ENCODE measurements at regions not wholly inside any gene's neighbourhood (a gene's known extent, or its start where the extent isn't known, plus 50 kb on each side); places are given as distances from the start of the nearest gene placed in this dataset.

DNA sequence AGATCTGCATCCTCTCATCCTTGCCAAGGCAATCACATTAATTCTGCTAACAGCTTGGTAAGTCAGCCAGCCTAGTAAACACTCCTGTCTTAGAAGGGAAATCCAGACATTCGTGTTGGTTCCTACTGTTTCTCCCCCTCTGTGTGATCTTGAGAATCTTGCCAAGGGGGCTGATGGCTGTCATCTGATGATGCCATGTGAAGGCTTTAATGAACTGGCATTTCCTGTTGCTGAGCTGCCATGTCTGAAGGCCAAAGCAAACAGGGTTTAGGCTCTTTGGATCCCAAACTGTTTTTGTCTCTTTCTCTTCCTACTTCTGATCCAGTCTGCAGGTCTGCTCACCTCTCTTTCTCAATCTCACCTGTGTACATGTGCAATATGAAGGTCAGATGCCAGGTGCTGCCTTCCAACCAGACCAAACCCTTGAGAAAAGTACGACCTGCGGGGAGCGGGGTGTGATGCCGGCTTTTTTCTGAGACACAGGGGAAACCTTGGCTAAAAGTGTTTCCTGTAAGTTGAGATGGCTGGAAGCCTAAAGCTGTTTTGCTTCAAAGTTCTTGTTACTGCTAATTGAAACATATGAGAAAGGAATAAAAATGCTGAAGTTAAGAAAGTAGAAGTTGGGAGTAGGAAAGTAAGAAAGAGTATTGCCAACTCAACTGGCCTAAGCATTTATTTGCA, 532.9 kb downstream of the ANKRD50 start:
- no peaks in the 10 kb centered on the region for H3K4me1 ChIP-seq (replicated peaks in 1 of 2)
- in situ Hi-C loops (cut with MboI; ENCODE audit: low pct_unique_long_range_greater_than_20kb in 2 of 9, low sequenced_read_pairs in 9 of 9, unreplicated experiment in 9 of 9) = no loop called here
- no peak overlapping the region for H3K4me3 ChIP-seq
- WGBS, 10 experiments = 18 to 100% (median 69%) methylated on average over 2 to 5 of the region's 5 CpGs; no CpG with 5 or more reads in 1 of the 10 experiments
- ATAC-seq (replicated peaks in 6 of 8) = no peak
- H3K27ac ChIP-seq = no peak overlapping the region

DNA sequence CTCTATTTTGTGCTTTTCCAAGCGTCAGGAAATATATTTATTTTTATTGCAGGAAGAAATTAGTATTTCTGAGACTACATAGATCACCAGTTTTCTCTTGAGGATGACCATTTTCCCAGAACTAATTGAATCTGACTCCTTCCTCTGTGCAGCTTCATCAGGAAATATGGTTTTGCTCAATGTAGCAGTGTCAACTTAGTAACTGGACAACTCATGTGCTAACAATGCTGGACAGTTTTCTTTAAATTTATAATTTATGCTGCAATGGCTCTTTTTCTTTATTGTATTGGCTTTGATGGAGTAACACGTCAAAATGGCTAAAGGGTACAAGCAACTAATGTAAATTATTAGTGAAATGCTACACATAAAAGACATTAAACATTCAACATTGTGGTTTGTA, 531.5 kb downstream of the ANKRD50 start:
- no peak overlapping the region for H3K27ac ChIP-seq
- in situ Hi-C loops (cut with MboI; ENCODE audit: low pct_unique_long_range_greater_than_20kb in 2 of 9, low sequenced_read_pairs in 9 of 9, unreplicated experiment in 9 of 9) = no loop called here
- WGBS, 10 experiments = 17 to 100% (median 81%) methylated on average over 1 to 2 of the region's 2 CpGs
- no peak overlapping the region for H3K4me3 ChIP-seq
- ATAC-seq (replicated peaks in 6 of 8) = no peak
- H3K4me1 ChIP-seq (replicated peaks in 1 of 2) = no peaks in the 10 kb centered on the region

DNA sequence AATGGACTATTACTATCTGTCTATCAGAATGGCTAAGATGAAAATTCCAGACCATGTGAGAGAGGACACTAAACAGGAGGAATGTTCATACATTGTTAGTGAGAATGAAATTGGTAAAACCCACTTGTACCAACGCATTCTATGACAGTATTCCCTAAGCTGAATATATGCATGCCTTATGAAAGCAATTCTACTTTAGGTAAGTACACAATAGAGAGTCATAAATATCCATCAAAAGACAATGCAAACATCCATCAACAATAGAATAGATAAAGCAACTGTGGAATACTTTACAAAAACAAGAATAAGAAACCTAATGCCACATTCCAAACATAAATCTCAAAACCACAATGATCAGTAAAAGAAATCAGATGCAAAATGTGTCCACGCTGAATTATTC, 529.3 kb downstream of the ANKRD50 start:
- Histone ChIP-seq H3K4me1 (replicated peaks in 1 of 2) (no peaks in the 10 kb centered on the region), H3K27ac (no peak overlapping the region), H3K4me3 (no peak overlapping the region)
- ATAC-seq (replicated peaks in 6 of 8) = no peak
- in situ Hi-C loops (cut with MboI; ENCODE audit: low pct_unique_long_range_greater_than_20kb in 2 of 9, low sequenced_read_pairs in 9 of 9, unreplicated experiment in 9 of 9) = no loop called here
- WGBS, 10 experiments = 0 to 85% (median 51%) methylated on average over 1 to 2 of the region's 2 CpGs; no CpG with 5 or more reads in 2 of the 10 experiments

DNA sequence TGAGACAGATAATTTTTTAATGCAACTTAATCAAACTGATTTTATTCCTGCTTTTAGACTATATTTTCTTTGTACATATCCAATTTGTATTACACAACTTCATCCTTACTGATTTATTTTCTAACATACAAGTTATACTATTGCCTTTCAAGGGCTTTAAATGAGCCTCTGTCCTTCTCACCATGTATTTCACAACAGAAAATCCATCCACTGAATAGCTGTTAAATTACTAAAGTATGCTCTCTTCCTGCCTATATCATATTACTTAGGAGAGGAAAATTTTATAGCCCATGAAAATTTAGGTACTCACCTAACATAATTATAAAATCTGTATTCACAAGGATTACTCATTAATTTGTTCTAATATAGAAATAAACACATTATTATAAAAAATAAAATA, 528.6 kb downstream of the ANKRD50 start:
- no peak overlapping the region for H3K4me3 ChIP-seq
- ATAC-seq (replicated peaks in 6 of 8) = no peak
- H3K27ac ChIP-seq = no peak overlapping the region
- no peaks in the 10 kb centered on the region for H3K4me1 ChIP-seq (replicated peaks in 1 of 2)
- in situ Hi-C loops (cut with MboI; ENCODE audit: low pct_unique_long_range_greater_than_20kb in 2 of 9, low sequenced_read_pairs in 9 of 9, unreplicated experiment in 9 of 9) = no loop called here

DNA sequence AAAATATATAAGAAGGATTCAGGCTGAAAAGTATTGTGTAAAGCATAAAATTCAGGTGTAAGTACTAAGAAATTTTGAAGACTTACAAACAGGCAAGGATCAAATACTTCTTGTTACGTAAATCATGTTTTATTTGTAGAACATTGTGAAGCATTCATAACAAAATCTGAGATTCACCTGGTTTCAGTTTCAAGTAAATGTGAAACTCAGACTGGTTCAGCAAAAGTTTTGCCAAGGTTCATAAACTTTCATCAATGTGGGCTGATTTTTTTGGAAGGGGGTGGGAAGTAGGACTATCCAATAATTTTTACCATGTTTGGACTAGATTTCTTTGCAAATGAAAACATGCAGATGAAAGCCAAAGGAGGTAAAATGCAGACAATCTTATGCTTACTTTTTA, 527.7 kb downstream of the ANKRD50 start:
- WGBS, 10 experiments = 80 to 100% (median 92%) methylated on average over 1 of the region's 1 CpG; no CpG with 5 or more reads in 1 of the 10 experiments
- ATAC-seq (replicated peaks in 6 of 8) = no peak
- in situ Hi-C loops (cut with MboI; ENCODE audit: low pct_unique_long_range_greater_than_20kb in 2 of 9, low sequenced_read_pairs in 9 of 9, unreplicated experiment in 9 of 9) = no loop called here
- H3K4me3 ChIP-seq = no peak overlapping the region
- H3K4me1 ChIP-seq (replicated peaks in 1 of 2) = no peaks in the 10 kb centered on the region
- no peak overlapping the region for H3K27ac ChIP-seq

DNA sequence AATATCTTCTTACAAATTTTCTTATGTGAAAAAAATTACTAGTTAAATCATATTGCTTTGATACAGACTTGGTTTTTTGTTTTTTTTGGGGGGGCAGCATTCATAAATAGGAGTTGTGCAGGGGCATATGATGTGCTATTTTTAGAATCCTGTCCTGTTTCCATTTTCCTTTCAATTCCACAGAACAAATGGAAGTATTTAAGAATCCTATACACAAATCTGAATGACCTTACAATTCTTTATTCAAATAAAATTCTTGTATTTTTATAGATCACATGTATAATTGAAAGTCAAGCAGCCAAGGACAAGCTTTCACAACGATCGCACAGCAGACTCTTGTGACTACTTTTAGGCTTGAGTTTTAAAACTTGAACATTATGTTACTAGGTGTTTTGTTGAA, 523.9 kb downstream of the ANKRD50 start:
- WGBS, 10 experiments = 11 to 100% (median 73%) methylated on average over 1 to 2 of the region's 2 CpGs
- H3K4me1 ChIP-seq (replicated peaks in 1 of 2) = no peaks in the 10 kb centered on the region
- no peak overlapping the region for H3K4me3 ChIP-seq
- no peak overlapping the region for H3K27ac ChIP-seq
- no peak for ATAC-seq (replicated peaks in 6 of 8)
- in situ Hi-C loops (cut with MboI; ENCODE audit: low pct_unique_long_range_greater_than_20kb in 2 of 9, low sequenced_read_pairs in 9 of 9, unreplicated experiment in 9 of 9) = no loop called here

DNA sequence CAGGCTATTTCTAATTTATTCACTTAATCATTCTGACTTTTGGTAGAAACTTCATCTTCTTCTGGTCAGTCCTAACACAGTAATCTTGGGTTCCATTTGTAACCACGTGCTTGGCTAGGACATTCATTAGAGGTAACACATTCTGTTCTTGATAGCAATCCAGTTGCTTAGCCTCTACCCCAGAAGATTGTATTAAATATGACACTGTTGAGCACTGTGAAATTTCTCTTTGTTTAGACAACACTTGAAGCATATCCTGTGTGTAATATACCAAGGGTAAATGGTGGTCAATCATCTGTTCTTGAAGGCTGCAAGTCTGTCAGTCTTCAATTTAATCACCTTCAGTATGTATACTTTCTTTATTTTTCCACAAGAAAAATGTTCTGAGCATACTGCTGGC, 523.0 kb downstream of the ANKRD50 start:
- ATAC-seq (replicated peaks in 6 of 8) = no peak
- Histone ChIP-seq H3K4me1 (replicated peaks in 1 of 2) (no peaks in the 10 kb centered on the region), H3K27ac (no peak overlapping the region), H3K4me3 (no peak overlapping the region)
- in situ Hi-C loops (cut with MboI; ENCODE audit: low pct_unique_long_range_greater_than_20kb in 2 of 9, low sequenced_read_pairs in 9 of 9, unreplicated experiment in 9 of 9) = no loop called here
- WGBS, 10 experiments = 10 to 100% (median 80%) methylated on average over 1 of the region's 1 CpG

DNA sequence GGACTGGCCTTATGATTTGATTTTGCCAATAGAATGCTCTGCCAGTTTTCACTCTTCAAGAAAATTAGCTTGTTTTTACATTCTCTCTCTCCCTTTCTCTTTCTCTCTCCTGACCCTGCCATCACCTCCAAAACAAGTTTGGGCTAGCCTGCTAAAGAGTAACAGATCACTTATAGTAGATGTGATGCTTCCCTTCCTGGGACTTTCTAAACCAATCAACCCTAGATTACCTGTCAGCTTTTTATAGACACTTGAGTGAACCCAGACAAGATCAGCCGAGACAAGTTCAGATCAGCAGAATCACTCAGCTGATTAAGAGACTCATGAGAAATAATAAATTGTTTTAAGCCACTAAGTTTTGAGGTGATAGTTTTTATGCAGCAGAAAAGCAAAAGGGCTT, 521.2 kb downstream of the ANKRD50 start:
- in situ Hi-C loops (cut with MboI; ENCODE audit: low pct_unique_long_range_greater_than_20kb in 2 of 9, low sequenced_read_pairs in 9 of 9, unreplicated experiment in 9 of 9) = no loop called here
- no peaks in the 10 kb centered on the region for H3K4me1 ChIP-seq (replicated peaks in 1 of 2)
- no peak for ATAC-seq (replicated peaks in 6 of 8)
- WGBS, 10 experiments = 83 to 100% (median 89%) methylated on average over 1 of the region's 1 CpG; no CpG with 5 or more reads in 5 of the 10 experiments
- no peak overlapping the region for H3K27ac ChIP-seq
- H3K4me3 ChIP-seq = no peak overlapping the region

DNA sequence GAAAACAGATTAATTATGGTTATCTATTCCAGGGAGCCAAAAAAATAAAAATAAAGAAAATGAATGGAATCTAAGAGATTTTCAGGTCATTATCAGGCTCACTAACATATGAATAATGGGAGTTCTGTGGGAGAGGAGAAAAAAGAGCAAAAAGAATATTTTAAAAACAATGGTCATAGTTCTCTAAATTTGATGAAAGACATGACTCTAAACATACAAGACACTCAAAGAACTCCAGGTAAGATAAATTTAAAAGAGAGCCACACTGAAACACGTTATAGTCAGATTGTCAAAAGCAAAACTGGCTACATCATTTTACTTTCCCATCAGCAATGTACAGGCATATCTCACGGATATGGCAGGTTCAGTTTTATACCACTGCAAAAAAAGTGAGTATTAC, 520.0 kb downstream of the ANKRD50 start:
- H3K4me3 ChIP-seq = no peak overlapping the region
- no peaks in the 10 kb centered on the region for H3K4me1 ChIP-seq (replicated peaks in 1 of 2)
- in situ Hi-C loops (cut with MboI; ENCODE audit: low pct_unique_long_range_greater_than_20kb in 2 of 9, low sequenced_read_pairs in 9 of 9, unreplicated experiment in 9 of 9) = no loop called here
- WGBS, 10 experiments = 0 to 100% (median 66%) methylated on average over 1 to 2 of the region's 2 CpGs; no CpG with 5 or more reads in 1 of the 10 experiments
- H3K27ac ChIP-seq = no peak overlapping the region
- no peak for ATAC-seq (replicated peaks in 6 of 8)

DNA sequence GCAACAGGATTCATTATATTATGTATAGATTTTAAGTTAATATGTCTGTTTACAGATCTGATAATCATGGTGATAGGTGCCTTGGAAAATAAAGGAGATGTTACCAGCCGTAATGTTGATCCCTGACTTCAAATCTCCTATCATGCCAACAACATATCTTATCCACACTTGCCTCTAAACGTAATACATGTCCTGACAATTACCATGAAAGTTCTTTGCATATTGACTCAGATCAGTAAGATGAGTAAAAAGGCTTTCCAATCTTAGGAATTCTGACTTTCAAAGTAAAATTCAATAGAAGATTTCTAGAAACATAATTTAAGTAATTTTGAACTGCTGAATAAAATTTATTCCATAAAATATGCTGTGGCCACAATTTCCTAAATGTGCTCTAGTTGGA, 513.3 kb downstream of the ANKRD50 start:
- Histone ChIP-seq H3K4me1 (replicated peaks in 1 of 2) (no peaks in the 10 kb centered on the region), H3K27ac (no peak overlapping the region), H3K4me3 (no peak overlapping the region)
- no peak for ATAC-seq (replicated peaks in 6 of 8)
- 60 to 100% (median 83%) methylated on average over 1 to 2 of the region's 2 CpGs; no CpG with 5 or more reads in 2 of the 10 experiments for WGBS, 10 experiments
- in situ Hi-C loops (cut with MboI; ENCODE audit: low pct_unique_long_range_greater_than_20kb in 2 of 9, low sequenced_read_pairs in 9 of 9, unreplicated experiment in 9 of 9) = no loop called here

DNA sequence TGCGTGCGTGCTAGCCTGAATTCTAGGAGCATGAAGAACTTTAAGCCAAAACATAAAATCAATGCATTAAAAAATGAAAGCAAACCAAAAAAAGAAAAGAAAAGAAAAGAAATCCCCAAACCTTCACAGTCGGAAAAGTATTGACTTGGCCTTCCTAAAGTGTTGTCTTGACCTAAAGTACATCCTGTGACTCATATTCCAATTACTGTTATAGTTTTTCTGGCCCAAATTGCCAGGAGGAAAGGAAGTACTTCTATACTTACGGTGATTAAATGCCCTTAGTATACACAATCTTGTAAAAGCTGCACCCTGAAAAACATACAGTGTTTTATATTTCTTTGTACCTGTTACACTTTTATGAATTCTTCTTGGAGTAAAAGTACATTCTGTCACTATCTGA, 512.8 kb downstream of the ANKRD50 start:
- Histone ChIP-seq H3K27ac (no peak overlapping the region), H3K4me3 (no peak overlapping the region), H3K4me1 (replicated peaks in 1 of 2) (no peaks in the 10 kb centered on the region)
- no peak for ATAC-seq (replicated peaks in 6 of 8)
- in situ Hi-C loops (cut with MboI; ENCODE audit: low pct_unique_long_range_greater_than_20kb in 2 of 9, low sequenced_read_pairs in 9 of 9, unreplicated experiment in 9 of 9) = no loop called here
- 42 to 97% (median 82%) methylated on average over 2 to 4 of the region's 4 CpGs; no CpG with 5 or more reads in 1 of the 10 experiments for WGBS, 10 experiments

DNA sequence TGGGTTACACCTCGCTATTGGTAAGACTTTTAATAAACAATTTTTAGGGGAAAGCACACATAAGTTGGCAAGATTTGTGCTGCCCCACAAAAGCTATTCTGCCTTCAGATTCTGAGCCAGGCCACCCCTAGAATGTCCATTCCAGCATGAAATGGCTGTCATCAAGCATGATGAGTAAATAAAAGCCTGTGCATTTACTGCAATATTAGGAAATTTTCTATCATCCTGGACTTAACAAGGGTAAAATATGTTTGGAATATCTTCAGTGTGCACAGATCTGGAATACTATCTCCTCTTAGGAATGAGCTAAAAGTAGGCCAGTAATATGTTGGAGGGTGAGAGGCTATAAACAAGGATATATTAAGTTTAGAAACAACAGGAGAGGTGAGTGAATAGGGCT, 510.9 kb downstream of the ANKRD50 start:
- H3K27ac ChIP-seq = no peak overlapping the region
- in situ Hi-C loops (cut with MboI; ENCODE audit: low pct_unique_long_range_greater_than_20kb in 2 of 9, low sequenced_read_pairs in 9 of 9, unreplicated experiment in 9 of 9) = no loop called here
- 20 to 90% (median 56%) methylated on average over 1 of the region's 1 CpG; no CpG with 5 or more reads in 4 of the 10 experiments for WGBS, 10 experiments

DNA sequence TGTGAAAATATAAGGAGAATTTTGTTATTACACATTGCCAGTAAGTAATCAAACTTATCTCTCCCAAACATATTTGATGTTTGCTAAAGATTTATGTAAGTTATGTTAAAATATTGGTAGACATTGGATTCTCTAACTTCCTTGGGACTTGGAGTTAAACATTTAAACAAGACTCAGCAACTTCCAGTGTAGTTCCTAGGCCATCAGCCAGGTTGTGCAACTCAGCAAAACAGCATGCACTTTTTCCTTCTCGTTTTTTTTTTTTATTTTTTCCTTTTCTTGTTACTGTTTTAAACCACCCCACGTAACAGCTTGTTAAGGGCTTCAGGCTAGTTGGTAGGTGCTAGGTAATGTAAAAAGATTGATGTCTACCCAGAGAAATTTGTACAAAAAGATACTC, 510.4 kb downstream of the ANKRD50 start:
- Histone ChIP-seq H3K4me1 (replicated peaks in 1 of 2) (no peaks in the 10 kb centered on the region), H3K27ac (no peak overlapping the region), H3K4me3 (no peak overlapping the region)
- no peak for ATAC-seq (replicated peaks in 6 of 8)
- in situ Hi-C loops (cut with MboI; ENCODE audit: low pct_unique_long_range_greater_than_20kb in 2 of 9, low sequenced_read_pairs in 9 of 9, unreplicated experiment in 9 of 9) = no loop called here
- WGBS, 10 experiments = 14 to 74% (median 42%) methylated on average over 2 of the region's 2 CpGs; no CpG with 5 or more reads in 1 of the 10 experiments

More for the DNA sequence above, 510.9 kb downstream of the ANKRD50 start:
- H3K4me1 ChIP-seq (replicated peaks in 1 of 2) = no peaks in the 10 kb centered on the region
- H3K4me3 ChIP-seq = no peak overlapping the region
- ATAC-seq (replicated peaks in 6 of 8) = no peak

DNA sequence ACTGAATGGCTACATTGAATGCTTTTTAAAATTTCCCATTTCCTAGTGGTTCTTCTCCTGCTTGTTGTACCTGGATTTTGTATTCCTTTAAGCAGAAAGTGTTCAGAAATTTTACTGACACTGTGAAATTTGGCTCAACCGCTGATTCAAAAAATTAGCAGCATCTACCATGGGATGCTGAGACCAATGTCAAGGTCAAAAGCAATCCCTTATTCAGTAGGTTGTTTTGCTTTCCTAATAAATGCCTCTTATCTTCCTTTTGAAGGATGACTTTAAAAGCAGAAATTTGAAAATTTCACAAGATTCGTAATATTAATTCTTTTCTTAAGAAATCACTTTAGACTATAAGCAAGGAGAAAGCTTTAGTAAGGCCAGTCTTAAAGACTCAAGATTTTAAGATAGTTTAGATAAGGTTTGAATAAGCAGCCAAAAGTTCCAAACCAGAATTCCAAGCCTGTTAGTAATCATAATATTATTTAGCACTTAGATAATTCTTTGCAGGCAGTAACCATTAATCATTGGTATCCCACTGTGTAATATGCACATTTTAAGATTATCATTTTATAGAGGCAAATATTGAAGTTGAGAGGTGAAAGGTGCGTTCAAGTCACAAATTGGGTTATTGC, 508.8 kb downstream of the ANKRD50 start:
- no peak for ATAC-seq (replicated peaks in 6 of 8)

More for the DNA sequence above, 508.8 kb downstream of the ANKRD50 start:
- 27 to 100% (median 67%) methylated on average over 1 to 3 of the region's 3 CpGs for WGBS, 10 experiments
- in situ Hi-C loops (cut with MboI; ENCODE audit: low pct_unique_long_range_greater_than_20kb in 2 of 9, low sequenced_read_pairs in 9 of 9, unreplicated experiment in 9 of 9) = no loop called here
- H3K4me3 ChIP-seq = no peak overlapping the region
- H3K27ac ChIP-seq = no peak overlapping the region
- no peaks in the 10 kb centered on the region for H3K4me1 ChIP-seq (replicated peaks in 1 of 2)

All from motor neuron (in vitro differentiated cells).